GM12891 (cell line): ENCODE measurements at regions not wholly inside any gene's neighbourhood (a gene's known extent, or its start where the extent isn't known, plus 50 kb on each side); places are given as distances from the start of the nearest gene placed in this dataset.

Experiments
- POLR2A ChIP-seq: IDR thresholded peaks from 2 replicates; pipeline ENCODE4 v1.6.1; 2011; ENCODE audit warnings: low read depth, low read length, control low read depth
- POLR2AphosphoS5 ChIP-seq: IDR thresholded peaks from 2 replicates; pipeline ENCODE4 v1.6.1; 2011; ENCODE audit warnings: low read depth, low read length, control low read depth
- SPI1 ChIP-seq: IDR thresholded peaks from 2 replicates; pipeline ENCODE4 v1.6.1; 2011; ENCODE audit warnings: low read depth, low read length, control low read depth

- no peak for TF ChIP-seq POLR2A
- no peak for TF ChIP-seq POLR2AphosphoS5
- no peak for TF ChIP-seq SPI1
These were observed 1158.5 kb downstream of the PCDH9 start for GRCh38 chr13:66071608-66072007.
